Neutrophil (primary cell): ENCODE measurements at regions not wholly inside any gene's neighbourhood (a gene's known extent, or its start where the extent isn't known, plus 50 kb on each side); places are given as distances from the start of the nearest gene placed in this dataset.

Experiments used
- H3K27ac ChIP-seq: fragments of 200-600 bp; sonication (generic); 2 replicates; pipeline ENCODE4 v1.5.1; 2016; ENCODE audit warnings: mild to moderate bottlenecking, moderate library complexity
- H3K27me3 ChIP-seq: fragments of 200-600 bp; sonication (generic); 2 replicates; pipeline ENCODE4 v1.6.0; 2016; ENCODE audit warnings: mild to moderate bottlenecking
- H3K36me3 ChIP-seq: fragments of 200-600 bp; sonication (generic); 2 replicates; pipeline ENCODE4 v1.5.1; 2017
- H3K4me1 ChIP-seq, 2 experiments: fragments of 200-600 bp in 1 of 2; sonication (generic) in 1 of 2; 1 replicate in 1 of 2; 2 replicates in 1 of 2; pipeline versions ENCODE4 v1.5.1 to v1.6.1; 2013 to 2016; ENCODE audit warnings: low read depth in 1 of 2, low read length in 1 of 2, mild to moderate bottlenecking in 1 of 2, moderate library complexity in 1 of 2; ENCODE audit not compliant: control insufficient read depth in 1 of 2, insufficient read depth in 1 of 2
- H3K4me3 ChIP-seq, 2 experiments: fragments of 200-600 bp in 1 of 2; sonication (generic) in 1 of 2; 1 replicate in 1 of 2; 2 replicates in 1 of 2; pipeline ENCODE4 v1.5.1; 2013 to 2016; ENCODE audit warnings: low read depth in 1 of 2, low read length in 1 of 2, mild to moderate bottlenecking in 1 of 2, moderate library complexity in 1 of 2
- H3K9me3 ChIP-seq: fragments of 200-600 bp; sonication (generic); 2 replicates; pipeline ENCODE4 v1.5.1; 2016
- CTCF ChIP-seq: fragments of 200-600 bp; sonication (generic); IDR thresholded peaks from 2 replicates; pipeline ENCODE4 v1.5.1; 2016; ENCODE audit warnings: antibody characterized with exemption

- H3K27me3 ChIP-seq, result no peaks in the 10 kb centered on the region
- H3K4me1 ChIP-seq, result no peaks in the 10 kb centered on the region
- no peak overlapping the region for H3K27ac ChIP-seq
- H3K36me3 ChIP-seq, result no peaks in the 10 kb centered on the region
- no peaks in the 10 kb centered on the region for H3K9me3 ChIP-seq
- H3K4me3 ChIP-seq, result no peak overlapping the region
- no peak for TF ChIP-seq CTCF
Measured at GRCh38 chr6:146974351-146974750, 229.9 kb upstream of the STXBP5 start.

- Histone ChIP-seq H3K27me3 (no peaks in the 10 kb centered on the region), H3K27ac (no peak overlapping the region), H3K4me3 (no peak overlapping the region), H3K9me3 (no peaks in the 10 kb centered on the region), H3K4me1 (no peaks in the 10 kb centered on the region), H3K36me3 (no peaks in the 10 kb centered on the region)
- TF ChIP-seq CTCF, result no peak
Measured at GRCh38 chr6:146975093-146975492, 229.1 kb upstream of the STXBP5 start.

GRCh38 chr6:146980900-146981329 lies 223.3 kb upstream of the STXBP5 start:
- no peak overlapping the region for H3K27ac ChIP-seq
- no peaks in the 10 kb centered on the region for H3K27me3 ChIP-seq
- no peaks in the 10 kb centered on the region for H3K36me3 ChIP-seq
- H3K9me3 ChIP-seq, result no peaks in the 10 kb centered on the region
- TF ChIP-seq CTCF, result no peak
- H3K4me3 ChIP-seq, result no peak overlapping the region
- H3K4me1 ChIP-seq, result no peaks in the 10 kb centered on the region

- Histone ChIP-seq H3K27me3 (no peaks in the 10 kb centered on the region), H3K27ac (no peak overlapping the region), H3K36me3 (no peaks in the 10 kb centered on the region), H3K4me1 (no peaks in the 10 kb centered on the region), H3K9me3 (no peaks in the 10 kb centered on the region), H3K4me3 (no peak overlapping the region)
- TF ChIP-seq CTCF, result no peak
Measured at GRCh38 chr6:146981981-146982380, 222.2 kb upstream of the STXBP5 start.

- TF ChIP-seq CTCF, result no peak
- Histone ChIP-seq H3K4me3 (no peak overlapping the region), H3K27ac (no peak overlapping the region), H3K9me3 (no peaks in the 10 kb centered on the region), H3K36me3 (no peaks in the 10 kb centered on the region), H3K4me1 (no peaks in the 10 kb centered on the region), H3K27me3 (no peaks in the 10 kb centered on the region)
Measured at GRCh38 chr6:146984251-146984924, 219.8 kb upstream of the STXBP5 start.
